Karpas-422 (cell line): ENCODE measurements at regions not wholly inside any gene's neighbourhood (a gene's known extent, or its start where the extent isn't known, plus 50 kb on each side); places are given as distances from the start of the nearest gene placed in this dataset.

ENCODE experiments used
- DNase-seq: peaks from one replicate; pipeline ENCODE4 v3.0.0-alpha.2; 2015
- H2AFZ ChIP-seq: fragments of 200-600 bp; sonication (generic); 2 replicates; pipeline ENCODE4 v1.6.1; 2014; ENCODE audit warnings: antibody characterized with exemption, low read length, mixed read lengths
- H3K27ac ChIP-seq: fragments of 200-600 bp; sonication (generic); 2 replicates; pipeline ENCODE4 v1.5.1; 2014; ENCODE audit warnings: mild to moderate bottlenecking, low read length, moderate library complexity
- H3K27me3 ChIP-seq: fragments of 200-600 bp; sonication (generic); 2 replicates; pipeline ENCODE4 v1.6.1; 2014; ENCODE audit warnings: low read length, mixed read lengths
- H3K36me3 ChIP-seq: fragments of 200-600 bp; sonication (generic); 2 replicates; pipeline ENCODE4 v1.6.1; 2014; ENCODE audit warnings: low read length, mixed read lengths; ENCODE audit not compliant: insufficient read depth
- H3K4me1 ChIP-seq: fragments of 200-600 bp; sonication (generic); 2 replicates; pipeline ENCODE4 v1.6.1; 2014; ENCODE audit warnings: mild to moderate bottlenecking, low read length, mixed read lengths
- H3K4me2 ChIP-seq: fragments of 200-600 bp; sonication (generic); 2 replicates; pipeline ENCODE4 v1.6.1; 2014; ENCODE audit warnings: low read length, low read depth, mild to moderate bottlenecking; ENCODE audit not compliant: poor library complexity, severe bottlenecking
- H3K4me3 ChIP-seq: fragments of 200-600 bp; sonication (generic); 2 replicates; pipeline ENCODE4 v1.5.1; 2014; ENCODE audit warnings: mild to moderate bottlenecking, antibody characterized with exemption, low read length, mixed read lengths
- H3K79me2 ChIP-seq: fragments of 200-600 bp; sonication (generic); 2 replicates; pipeline ENCODE4 v1.6.1; 2014; ENCODE audit warnings: mild to moderate bottlenecking, low read length, mixed read lengths
- H3K9ac ChIP-seq: fragments of 200-600 bp; sonication (generic); 2 replicates; pipeline ENCODE4 v1.6.0; 2014; ENCODE audit warnings: low read length
- H3K9me2 ChIP-seq: fragments of 200-600 bp; sonication (generic), shearing (Covaris generic); replicated peaks from 2 replicates; pipeline ENCODE4 v1.6.0; 2014; ENCODE audit warnings: mild to moderate bottlenecking, low read length, moderate library complexity; ENCODE audit not compliant: insufficient read depth
- H3K9me3 ChIP-seq: fragments of 300-700, 200-600 bp; sonication (generic); 2 replicates; pipeline ENCODE4 v1.6.1; 2014; ENCODE audit warnings: low read length, mixed read lengths
- H4K20me1 ChIP-seq: fragments of 200-600 bp; sonication (generic); 2 replicates; pipeline ENCODE4 v1.6.1; 2014; ENCODE audit warnings: mild to moderate bottlenecking, antibody characterized with exemption, low read length, low read depth; ENCODE audit not compliant: insufficient read depth

DNA sequence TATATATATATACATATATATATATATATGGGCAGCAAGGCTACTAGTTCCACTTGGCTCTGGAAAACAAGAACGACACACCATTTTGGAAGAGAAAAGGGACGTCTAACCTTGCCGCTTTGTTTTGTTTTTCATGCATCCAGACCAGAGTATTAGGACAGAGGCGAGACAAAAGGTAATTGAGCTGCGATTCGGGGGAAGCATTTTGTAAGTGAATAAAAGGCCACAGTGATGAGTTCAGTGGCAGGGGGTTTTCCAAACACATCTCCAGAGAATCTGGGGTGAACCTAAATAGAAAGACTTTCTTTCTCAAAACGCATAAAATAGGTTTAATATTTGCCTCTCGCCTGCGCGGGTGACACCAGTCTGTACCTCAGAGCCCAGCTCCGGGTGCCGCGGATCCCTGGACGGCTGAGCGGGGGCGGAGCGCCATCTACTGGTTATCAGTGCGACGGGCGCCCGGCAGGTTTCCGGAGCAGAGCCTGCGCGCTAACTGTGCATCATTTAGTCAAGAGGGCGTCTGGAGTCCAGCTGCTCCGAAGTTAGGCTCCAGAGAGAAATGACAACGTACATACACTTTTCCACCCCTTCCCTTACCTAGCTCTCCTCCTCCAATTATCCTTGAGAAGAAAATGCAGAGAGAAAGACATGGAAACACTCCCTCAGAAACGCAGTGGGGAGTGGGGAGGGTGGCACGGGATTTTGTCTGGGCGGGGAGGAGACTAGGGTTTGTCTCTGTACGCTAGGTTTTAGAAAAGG is 262.3 kb downstream of the TBC1D4 start:
- peak; percentile 91 for DNase-seq
- H3K9ac ChIP-seq: no peak overlapping the region
- no peak overlapping the region for H3K27ac ChIP-seq
- H3K4me1 ChIP-seq: no peaks in the 10 kb centered on the region
- no peaks in the 10 kb centered on the region for H3K9me2 ChIP-seq
- H3K4me2 ChIP-seq: peak overlapping the region; percentile 39
- H3K4me3 ChIP-seq: no peak overlapping the region
- no peaks in the 10 kb centered on the region for H3K27me3 ChIP-seq
- H4K20me1 ChIP-seq: no peaks in the 10 kb centered on the region
- no peaks in the 10 kb centered on the region for H3K79me2 ChIP-seq
- H3K9me3 ChIP-seq: no peaks in the 10 kb centered on the region
- no peaks in the 10 kb centered on the region for H3K36me3 ChIP-seq
- H2AFZ ChIP-seq: no peak overlapping the region

DNA sequence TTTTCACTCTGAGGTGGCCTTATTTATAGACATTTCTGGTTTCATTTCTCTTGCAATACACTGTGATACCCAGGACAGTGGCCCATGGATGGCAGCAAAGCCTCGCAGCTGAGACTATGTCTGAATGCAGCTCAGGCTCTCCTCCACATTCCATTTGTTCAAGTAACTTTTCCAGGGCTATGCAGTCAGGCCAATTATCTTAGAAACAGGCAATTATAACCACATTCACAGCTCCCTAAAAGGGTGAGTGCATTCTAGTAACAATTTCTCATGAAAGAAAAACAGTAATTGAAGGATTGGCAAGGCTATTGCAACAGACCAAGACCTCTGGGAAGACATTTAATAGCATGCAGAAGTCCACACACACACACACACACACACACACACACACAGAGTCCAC is 264.0 kb downstream of the TBC1D4 start:
- H2AFZ ChIP-seq: no peak overlapping the region
- DNase-seq: no peak
- no peak overlapping the region for H3K27ac ChIP-seq

DNA sequence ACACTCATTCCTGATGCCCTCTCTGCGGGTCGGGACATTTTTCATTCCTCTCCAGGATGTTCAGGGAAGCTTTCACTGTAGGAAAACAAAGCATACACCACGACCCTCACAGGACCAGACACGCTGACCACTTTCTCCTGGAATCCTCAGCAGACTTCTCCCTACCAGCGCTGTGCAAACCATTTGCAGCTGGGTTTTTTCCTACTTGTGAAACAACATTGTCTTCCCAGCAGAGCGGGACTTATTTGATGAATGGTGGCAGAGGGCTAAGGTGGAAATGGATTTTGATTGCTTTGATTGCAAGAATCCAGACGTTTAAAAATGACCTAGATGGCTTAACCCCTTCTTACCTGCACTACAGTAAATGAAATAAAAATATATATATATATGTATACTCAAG is 265.9 kb downstream of the TBC1D4 start:
- Histone ChIP-seq H2AFZ (no peak overlapping the region), H3K36me3 (no peaks in the 10 kb centered on the region), H3K9ac (no peak overlapping the region), H3K79me2 (no peaks in the 10 kb centered on the region), H3K4me1 (no peaks in the 10 kb centered on the region), H3K9me2 (no peaks in the 10 kb centered on the region), H3K27ac (no peak overlapping the region), H3K4me3 (no peak overlapping the region), H3K9me3 (no peaks in the 10 kb centered on the region), H4K20me1 (no peaks in the 10 kb centered on the region), H3K4me2 (no peak overlapping the region), H3K27me3 (no peaks in the 10 kb centered on the region)
- no peak for DNase-seq

More for the DNA sequence above, 264.0 kb downstream of the TBC1D4 start:
- no peak overlapping the region for H3K4me2 ChIP-seq
- H3K9me2 ChIP-seq: no peaks in the 10 kb centered on the region
- no peaks in the 10 kb centered on the region for H3K9me3 ChIP-seq
- no peak overlapping the region for H3K4me3 ChIP-seq
- H3K4me1 ChIP-seq: no peaks in the 10 kb centered on the region
- no peaks in the 10 kb centered on the region for H3K27me3 ChIP-seq
- no peak overlapping the region for H3K9ac ChIP-seq
- no peaks in the 10 kb centered on the region for H3K79me2 ChIP-seq
- H4K20me1 ChIP-seq: no peaks in the 10 kb centered on the region
- H3K36me3 ChIP-seq: no peaks in the 10 kb centered on the region

DNA sequence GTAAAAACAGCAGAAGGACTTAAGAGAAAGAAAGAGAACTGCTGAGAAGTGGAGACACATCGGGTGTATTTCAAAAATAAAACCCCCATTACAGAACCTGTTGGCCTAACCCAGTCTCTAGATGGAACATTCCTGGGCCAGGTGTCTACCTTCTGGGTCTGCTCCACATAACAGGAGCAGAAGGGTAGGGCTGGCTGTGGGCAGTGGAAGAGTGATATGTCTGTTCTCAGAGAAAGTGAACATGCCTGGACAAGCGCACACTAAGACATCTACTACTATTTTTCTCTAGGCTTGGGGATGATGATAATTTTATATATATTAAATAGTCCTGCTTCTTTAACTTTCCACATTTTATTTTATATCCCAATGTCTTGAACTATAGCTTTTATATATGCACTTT is 267.1 kb downstream of the TBC1D4 start:
- Histone ChIP-seq H3K4me3 (no peak overlapping the region), H4K20me1 (no peaks in the 10 kb centered on the region), H3K79me2 (no peaks in the 10 kb centered on the region), H2AFZ (no peak overlapping the region), H3K4me1 (no peaks in the 10 kb centered on the region), H3K9ac (no peak overlapping the region), H3K4me2 (no peak overlapping the region), H3K27me3 (no peaks in the 10 kb centered on the region), H3K9me3 (no peaks in the 10 kb centered on the region), H3K36me3 (no peaks in the 10 kb centered on the region), H3K9me2 (no peaks in the 10 kb centered on the region), H3K27ac (no peak overlapping the region)
- DNase-seq: no peak

DNA sequence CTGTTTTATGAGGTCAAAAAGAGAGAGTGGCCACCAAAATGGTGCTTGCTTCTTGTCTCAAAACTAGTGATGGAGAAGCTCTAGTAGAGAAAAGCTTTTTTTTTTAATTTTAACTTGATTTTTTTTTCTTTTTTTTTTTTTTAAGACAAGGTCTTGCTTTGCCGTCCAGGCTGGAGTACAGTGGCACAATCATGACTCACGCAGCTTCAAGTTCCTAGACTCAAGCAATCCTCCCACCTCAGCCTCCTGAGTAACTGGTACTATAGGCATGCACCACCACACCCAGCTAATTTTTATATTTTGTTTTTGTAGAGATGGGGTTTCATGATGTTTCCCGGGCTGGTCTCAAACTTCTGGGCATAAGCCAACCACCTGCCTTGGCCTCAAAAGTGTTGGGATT is 279.0 kb downstream of the TBC1D4 start:
- H3K4me1 ChIP-seq: no peaks in the 10 kb centered on the region
- no peak overlapping the region for H2AFZ ChIP-seq
- no peaks in the 10 kb centered on the region for H3K9me3 ChIP-seq
- no peak overlapping the region for H3K4me3 ChIP-seq
- H3K27ac ChIP-seq: no peak overlapping the region
- H3K9me2 ChIP-seq: no peaks in the 10 kb centered on the region
- no peak overlapping the region for H3K9ac ChIP-seq
- no peak for DNase-seq
- no peak overlapping the region for H3K4me2 ChIP-seq
- no peaks in the 10 kb centered on the region for H4K20me1 ChIP-seq
- no peaks in the 10 kb centered on the region for H3K27me3 ChIP-seq
- H3K36me3 ChIP-seq: no peaks in the 10 kb centered on the region
- no peaks in the 10 kb centered on the region for H3K79me2 ChIP-seq

DNA sequence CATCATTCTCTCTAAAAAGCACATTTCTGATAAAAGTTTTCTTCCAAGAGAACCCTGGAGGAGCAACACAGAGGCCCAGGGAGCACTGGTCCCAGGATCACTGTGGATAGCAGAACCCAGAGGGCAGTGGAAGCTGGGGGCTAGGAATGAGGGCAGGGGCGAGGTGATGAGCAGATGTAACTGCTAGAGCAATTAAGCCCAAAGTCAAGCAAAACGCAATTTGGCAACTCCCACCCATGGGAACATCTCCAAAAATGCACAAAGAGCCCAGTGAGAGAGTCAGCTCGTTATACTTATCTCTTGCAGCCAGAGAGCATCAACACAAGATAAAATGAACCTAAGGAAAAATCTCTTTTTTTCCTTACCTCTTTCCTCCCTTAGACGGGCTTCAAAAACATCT is 284.2 kb downstream of the TBC1D4 start:
- no peaks in the 10 kb centered on the region for H4K20me1 ChIP-seq
- H3K4me2 ChIP-seq: no peak overlapping the region
- no peak overlapping the region for H3K27ac ChIP-seq
- no peaks in the 10 kb centered on the region for H3K79me2 ChIP-seq
- DNase-seq: no peak
- no peaks in the 10 kb centered on the region for H3K9me2 ChIP-seq
- no peak overlapping the region for H3K9ac ChIP-seq
- no peak overlapping the region for H3K4me3 ChIP-seq
- H3K4me1 ChIP-seq: no peaks in the 10 kb centered on the region
- no peaks in the 10 kb centered on the region for H3K36me3 ChIP-seq
- no peaks in the 10 kb centered on the region for H3K27me3 ChIP-seq
- H3K9me3 ChIP-seq: no peaks in the 10 kb centered on the region
- H2AFZ ChIP-seq: no peak overlapping the region

DNA sequence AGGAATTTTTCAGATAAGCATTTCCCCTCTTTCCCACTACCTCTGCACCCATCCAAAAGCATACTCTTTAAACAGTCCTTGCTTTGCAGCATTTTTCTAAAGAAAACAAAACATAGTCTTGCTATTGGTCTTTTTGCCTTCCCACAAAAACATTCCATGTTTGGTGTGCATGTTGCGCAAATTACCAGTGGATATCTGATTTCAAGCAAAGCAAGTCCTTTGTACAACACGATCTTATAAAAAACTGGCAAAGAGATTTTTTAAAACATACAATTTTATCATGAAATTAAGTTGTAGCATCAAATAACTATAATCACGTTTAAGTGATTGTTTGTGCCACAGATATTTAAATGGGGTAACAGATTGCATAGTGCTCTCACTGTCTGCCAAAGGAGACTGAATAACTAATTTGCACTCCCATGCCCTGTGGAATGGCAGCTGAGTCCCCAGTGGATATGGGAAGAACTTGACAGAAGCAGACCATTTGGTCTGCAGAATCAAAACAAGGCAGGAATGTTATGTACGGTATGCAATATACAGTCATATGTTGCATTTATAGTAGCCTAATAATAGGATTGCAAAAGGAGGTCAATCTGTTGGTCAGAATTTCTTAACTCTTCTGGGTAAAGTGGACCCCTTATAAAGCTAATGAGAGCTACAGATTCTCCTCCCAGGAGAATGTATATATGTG is 285.7 kb downstream of the TBC1D4 start:
- H3K4me2 ChIP-seq: no peak overlapping the region
- H3K79me2 ChIP-seq: no peaks in the 10 kb centered on the region
- no peak for DNase-seq
- no peaks in the 10 kb centered on the region for H4K20me1 ChIP-seq
- H3K27me3 ChIP-seq: no peaks in the 10 kb centered on the region
- no peaks in the 10 kb centered on the region for H3K36me3 ChIP-seq
- no peak overlapping the region for H3K27ac ChIP-seq
- H3K9ac ChIP-seq: no peak overlapping the region
- no peaks in the 10 kb centered on the region for H3K9me2 ChIP-seq
- H3K9me3 ChIP-seq: no peaks in the 10 kb centered on the region
- no peak overlapping the region for H3K4me3 ChIP-seq
- H3K4me1 ChIP-seq: no peaks in the 10 kb centered on the region
- no peak overlapping the region for H2AFZ ChIP-seq

DNA sequence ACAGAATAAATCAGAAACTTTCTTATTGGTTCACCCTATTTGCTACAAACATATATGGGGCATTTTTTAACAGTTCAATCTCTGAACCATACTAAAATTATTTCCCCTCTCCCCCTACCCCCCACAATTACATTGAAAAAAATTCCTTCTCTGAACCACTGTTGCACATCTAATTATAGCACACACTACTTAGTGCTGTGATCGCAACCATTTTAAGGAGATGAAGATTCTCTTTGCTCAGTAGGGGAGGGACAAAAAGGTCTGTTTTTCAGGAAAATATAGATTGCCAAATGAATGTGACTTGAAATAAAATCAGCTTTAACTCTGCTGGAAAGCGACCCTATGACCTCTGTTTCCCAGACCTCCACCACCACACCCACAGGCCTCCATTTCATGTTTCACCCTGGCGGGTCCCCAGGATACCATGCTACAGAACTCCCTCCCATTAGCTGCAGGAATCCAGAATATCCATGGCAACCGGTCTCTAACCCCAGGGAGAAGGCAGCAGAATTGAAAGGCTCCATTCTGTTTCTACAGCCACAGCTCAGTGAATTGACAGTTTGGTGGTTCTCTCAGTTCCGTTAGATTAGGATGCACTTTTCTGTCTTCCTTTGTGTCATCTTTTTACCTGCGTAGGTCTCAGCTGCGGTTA is 286.3 kb downstream of the TBC1D4 start:
- H3K9ac ChIP-seq: no peak overlapping the region
- H2AFZ ChIP-seq: no peak overlapping the region
- H4K20me1 ChIP-seq: no peaks in the 10 kb centered on the region
- H3K9me2 ChIP-seq: no peaks in the 10 kb centered on the region
- no peaks in the 10 kb centered on the region for H3K27me3 ChIP-seq
- H3K79me2 ChIP-seq: no peaks in the 10 kb centered on the region
- no peak overlapping the region for H3K27ac ChIP-seq
- DNase-seq: no peak
- no peaks in the 10 kb centered on the region for H3K9me3 ChIP-seq
- no peaks in the 10 kb centered on the region for H3K4me1 ChIP-seq
- no peak overlapping the region for H3K4me2 ChIP-seq
- H3K4me3 ChIP-seq: no peak overlapping the region
- H3K36me3 ChIP-seq: no peaks in the 10 kb centered on the region
